ENCODE measurements at regions not wholly inside any gene's neighbourhood (a gene's known extent, or its start where the extent isn't known, plus 50 kb on each side); places are given as distances from the start of the nearest gene placed in this dataset.
A peak's percentile ranks its signal among the peaks of the same experiment; 100 is the strongest.

- H3K4me1 ChIP-seq (ENCODE audit: control insufficient read depth, low read depth, low read length): no peaks in the 10 kb centered on the region
- no peak overlapping the region for H4K5ac ChIP-seq (ENCODE audit: low read length)
- no peak overlapping the region for H2BK15ac ChIP-seq (replicated peaks; ENCODE audit: low read depth)
- H2BK5ac ChIP-seq (ENCODE audit: low read length): no peak overlapping the region
- H2BK120ac ChIP-seq (ENCODE audit: low read depth, low read length): no peak overlapping the region
- no peak overlapping the region for H3K56ac ChIP-seq (ENCODE audit: low read length)
- H3K36me3 ChIP-seq (ENCODE audit: control insufficient read depth, insufficient read depth, low read length): no peaks in the 10 kb centered on the region
- H3K27me3 ChIP-seq (ENCODE audit: insufficient read depth, low read length, poor library complexity): no peaks in the 10 kb centered on the region
- H2AK5ac ChIP-seq (ENCODE audit: low read length): no peak overlapping the region
- no peak overlapping the region for H3K18ac ChIP-seq (ENCODE audit: low read length)
- H3K23ac ChIP-seq (ENCODE audit: low read length): no peak overlapping the region
- no peak overlapping the region for H3K4ac ChIP-seq (ENCODE audit: low read depth, low read length)
- H3K4me2 ChIP-seq (ENCODE audit: low read length): no peak overlapping the region
- no peak overlapping the region for H3K9ac ChIP-seq (ENCODE audit: low read length)
- H3K79me1 ChIP-seq (ENCODE audit: low read length): no peaks in the 10 kb centered on the region
- no peak overlapping the region for H3K27ac ChIP-seq (ENCODE audit: low read depth, low read length)
- DNase-seq: no peak
- H3K4me3 ChIP-seq (ENCODE audit: low read length): no peak overlapping the region
- no CpG with 5 or more reads among the region's 5 CpGs for WGBS (ENCODE audit: extremely low coverage, insufficient coverage, low lambda C conversion rate)
- H3K79me2 ChIP-seq (ENCODE audit: control insufficient read depth, insufficient read depth, low read length): no peaks in the 10 kb centered on the region
- no peak overlapping the region for H4K8ac ChIP-seq (ENCODE audit: low read depth, low read length)
Observed at GRCh38 chr4:164550989-164551712, 202.8 kb upstream of the SMIM31 start.

DNA sequence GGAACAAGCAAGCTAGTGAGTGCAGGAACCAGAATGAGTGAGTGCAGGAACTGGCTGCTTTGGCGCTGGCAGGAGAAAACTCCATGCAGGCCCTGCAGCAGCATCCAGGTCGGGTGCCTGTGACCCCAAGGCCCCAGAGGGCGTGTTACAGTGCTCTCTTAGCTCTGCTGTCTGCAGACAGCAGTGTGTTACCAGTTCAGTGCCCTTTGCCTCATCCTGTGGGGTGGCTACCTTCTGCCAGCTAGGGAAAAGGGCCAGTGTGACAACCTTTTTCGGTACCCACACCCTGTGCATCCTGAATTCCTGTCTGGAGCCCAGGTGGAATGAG, 202.3 kb upstream of the SMIM31 start:
- no peaks in the 10 kb centered on the region for H3K27me3 ChIP-seq (ENCODE audit: insufficient read depth, low read length, poor library complexity)
- no peak overlapping the region for H3K4me3 ChIP-seq (ENCODE audit: low read length)
- no peak overlapping the region for H3K18ac ChIP-seq (ENCODE audit: low read length)
- no peak overlapping the region for H3K4me2 ChIP-seq (ENCODE audit: low read length)
- no peak overlapping the region for H2BK15ac ChIP-seq (replicated peaks; ENCODE audit: low read depth)
- no peak overlapping the region for H2AK5ac ChIP-seq (ENCODE audit: low read length)
- H3K79me2 ChIP-seq (ENCODE audit: control insufficient read depth, insufficient read depth, low read length): no peaks in the 10 kb centered on the region
- H3K4me1 ChIP-seq (ENCODE audit: control insufficient read depth, low read depth, low read length): no peaks in the 10 kb centered on the region
- no peak for DNase-seq
- no peak overlapping the region for H3K56ac ChIP-seq (ENCODE audit: low read length)
- no peak overlapping the region for H3K4ac ChIP-seq (ENCODE audit: low read depth, low read length)
- no peak overlapping the region for H3K23ac ChIP-seq (ENCODE audit: low read length)
- H2BK120ac ChIP-seq (ENCODE audit: low read depth, low read length): no peak overlapping the region
- no CpG with 5 or more reads among the region's 4 CpGs for WGBS (ENCODE audit: extremely low coverage, insufficient coverage, low lambda C conversion rate)
- no peak overlapping the region for H3K27ac ChIP-seq (ENCODE audit: low read depth, low read length)
- no peak overlapping the region for H3K9ac ChIP-seq (ENCODE audit: low read length)
- no peak overlapping the region for H4K5ac ChIP-seq (ENCODE audit: low read length)
- no peaks in the 10 kb centered on the region for H3K36me3 ChIP-seq (ENCODE audit: control insufficient read depth, insufficient read depth, low read length)
- no peak overlapping the region for H2BK5ac ChIP-seq (ENCODE audit: low read length)
- H3K79me1 ChIP-seq (ENCODE audit: low read length): no peaks in the 10 kb centered on the region
- H4K8ac ChIP-seq (ENCODE audit: low read depth, low read length): no peak overlapping the region

GRCh38 chr4:164571593-164572390, 182.1 kb upstream of the SMIM31 start:
- Histone ChIP-seq H3K27me3 (ENCODE audit: insufficient read depth, low read length, poor library complexity) (no peaks in the 10 kb centered on the region), H3K9ac (ENCODE audit: low read length) (no peak overlapping the region), H3K23ac (ENCODE audit: low read length) (no peak overlapping the region), H3K79me2 (ENCODE audit: control insufficient read depth, insufficient read depth, low read length) (no peaks in the 10 kb centered on the region), H3K4me3 (ENCODE audit: low read length) (no peak overlapping the region), H4K8ac (ENCODE audit: low read depth, low read length) (no peak overlapping the region), H2AK5ac (ENCODE audit: low read length) (no peak overlapping the region), H2BK15ac (replicated peaks; ENCODE audit: low read depth) (no peak overlapping the region), H3K18ac (ENCODE audit: low read length) (no peak overlapping the region), H3K79me1 (ENCODE audit: low read length) (no peaks in the 10 kb centered on the region), H4K5ac (ENCODE audit: low read length) (no peak overlapping the region), H3K4me1 (ENCODE audit: control insufficient read depth, low read depth, low read length) (no peaks in the 10 kb centered on the region), H3K4ac (ENCODE audit: low read depth, low read length) (no peak overlapping the region), H2BK5ac (ENCODE audit: low read length) (no peak overlapping the region), H3K36me3 (ENCODE audit: control insufficient read depth, insufficient read depth, low read length) (no peaks in the 10 kb centered on the region), H3K27ac (ENCODE audit: low read depth, low read length) (no peak overlapping the region), H2BK120ac (ENCODE audit: low read depth, low read length) (no peak overlapping the region), H3K4me2 (ENCODE audit: low read length) (no peak overlapping the region), H3K56ac (ENCODE audit: low read length) (no peak overlapping the region)
- no CpG with 5 or more reads among the region's 7 CpGs for WGBS (ENCODE audit: extremely low coverage, insufficient coverage, low lambda C conversion rate)
- DNase-seq: peak; percentile 78

DNA sequence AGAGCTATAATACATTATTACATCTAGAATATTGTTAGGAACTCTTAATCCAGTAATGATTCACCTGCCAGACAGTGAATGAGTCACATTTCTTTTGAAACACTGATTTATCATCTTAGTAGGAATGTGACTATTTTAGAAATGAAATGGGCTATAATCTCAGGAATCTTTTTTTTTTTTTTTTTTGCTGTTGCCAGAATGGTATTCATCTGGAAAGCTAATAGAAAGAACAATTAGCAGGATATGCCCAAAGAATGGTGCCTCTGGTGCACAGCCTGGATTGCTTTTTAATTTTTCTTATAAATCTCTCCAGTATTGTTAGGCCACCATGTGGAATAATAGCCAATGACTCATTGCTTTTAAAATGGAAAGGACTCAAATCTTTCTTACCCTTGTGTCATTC, 181.1 kb upstream of the SMIM31 start:
- no peak overlapping the region for H2BK5ac ChIP-seq (ENCODE audit: low read length)
- H4K8ac ChIP-seq (ENCODE audit: low read depth, low read length): no peak overlapping the region
- no peak overlapping the region for H3K27ac ChIP-seq (ENCODE audit: low read depth, low read length)
- H2BK120ac ChIP-seq (ENCODE audit: low read depth, low read length): no peak overlapping the region
- no peak overlapping the region for H4K5ac ChIP-seq (ENCODE audit: low read length)
- H3K4me1 ChIP-seq (ENCODE audit: control insufficient read depth, low read depth, low read length): no peaks in the 10 kb centered on the region
- no peak overlapping the region for H3K4me3 ChIP-seq (ENCODE audit: low read length)
- no peaks in the 10 kb centered on the region for H3K27me3 ChIP-seq (ENCODE audit: insufficient read depth, low read length, poor library complexity)
- no peak overlapping the region for H3K56ac ChIP-seq (ENCODE audit: low read length)
- no peak overlapping the region for H2BK15ac ChIP-seq (replicated peaks; ENCODE audit: low read depth)
- no peaks in the 10 kb centered on the region for H3K79me2 ChIP-seq (ENCODE audit: control insufficient read depth, insufficient read depth, low read length)
- H3K23ac ChIP-seq (ENCODE audit: low read length): no peak overlapping the region
- no peak overlapping the region for H3K9ac ChIP-seq (ENCODE audit: low read length)
- no peak overlapping the region for H3K18ac ChIP-seq (ENCODE audit: low read length)
- no peak for DNase-seq
- no peak overlapping the region for H3K4me2 ChIP-seq (ENCODE audit: low read length)
- H3K36me3 ChIP-seq (ENCODE audit: control insufficient read depth, insufficient read depth, low read length): no peaks in the 10 kb centered on the region
- H2AK5ac ChIP-seq (ENCODE audit: low read length): no peak overlapping the region
- no peak overlapping the region for H3K4ac ChIP-seq (ENCODE audit: low read depth, low read length)
- H3K79me1 ChIP-seq (ENCODE audit: low read length): no peaks in the 10 kb centered on the region

DNA sequence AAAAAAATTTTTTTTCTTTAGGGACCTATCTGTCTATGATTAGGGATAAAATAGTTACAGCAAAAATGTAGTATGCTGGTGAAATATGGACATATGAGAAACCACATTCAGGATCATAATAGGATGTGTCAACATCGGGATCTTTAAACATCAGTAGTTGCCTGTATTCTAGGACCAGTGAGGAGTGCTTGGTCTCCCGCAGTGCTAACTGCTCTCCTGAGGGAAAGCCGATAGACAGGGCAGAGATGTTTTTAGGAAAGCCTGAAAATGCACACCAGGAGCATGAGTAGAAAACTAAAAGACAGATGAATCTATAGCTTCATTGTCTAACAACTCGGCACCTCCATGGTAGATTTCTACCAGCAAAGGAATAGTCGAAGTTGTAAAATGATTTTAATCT, 178.1 kb upstream of the SMIM31 start:
- H2BK5ac ChIP-seq (ENCODE audit: low read length): no peak overlapping the region
- H3K79me1 ChIP-seq (ENCODE audit: low read length): no peaks in the 10 kb centered on the region
- no peak overlapping the region for H3K56ac ChIP-seq (ENCODE audit: low read length)
- H3K36me3 ChIP-seq (ENCODE audit: control insufficient read depth, insufficient read depth, low read length): no peaks in the 10 kb centered on the region
- H3K4ac ChIP-seq (ENCODE audit: low read depth, low read length): no peak overlapping the region
- no peak overlapping the region for H3K18ac ChIP-seq (ENCODE audit: low read length)
- no peak overlapping the region for H2BK120ac ChIP-seq (ENCODE audit: low read depth, low read length)
- no peak overlapping the region for H4K8ac ChIP-seq (ENCODE audit: low read depth, low read length)
- H4K5ac ChIP-seq (ENCODE audit: low read length): no peak overlapping the region
- H2BK15ac ChIP-seq (replicated peaks; ENCODE audit: low read depth): no peak overlapping the region
- H3K27ac ChIP-seq (ENCODE audit: low read depth, low read length): no peak overlapping the region
- no peaks in the 10 kb centered on the region for H3K4me1 ChIP-seq (ENCODE audit: control insufficient read depth, low read depth, low read length)
- H2AK5ac ChIP-seq (ENCODE audit: low read length): no peak overlapping the region
- WGBS (ENCODE audit: extremely low coverage, insufficient coverage, low lambda C conversion rate): no CpG with 5 or more reads among the region's 5 CpGs
- no peaks in the 10 kb centered on the region for H3K27me3 ChIP-seq (ENCODE audit: insufficient read depth, low read length, poor library complexity)
- no peak for DNase-seq
- H3K4me2 ChIP-seq (ENCODE audit: low read length): no peak overlapping the region
- no peak overlapping the region for H3K9ac ChIP-seq (ENCODE audit: low read length)
- no peak overlapping the region for H3K23ac ChIP-seq (ENCODE audit: low read length)
- no peak overlapping the region for H3K4me3 ChIP-seq (ENCODE audit: low read length)
- H3K79me2 ChIP-seq (ENCODE audit: control insufficient read depth, insufficient read depth, low read length): no peaks in the 10 kb centered on the region
